GM21360 (cell line): ENCODE measurements at regions not wholly inside any gene's neighbourhood (a gene's known extent, or its start where the extent isn't known, plus 50 kb on each side); places are given as distances from the start of the nearest gene placed in this dataset.
"Not testable (repeated sequence)": the region's sequence is repeated elsewhere in the genome, so short reads cannot be mapped to it uniquely, and the experiment has no call there.

Experiments
- ATAC-seq: cut with Tn5 transposase; IDR thresholded peaks from one replicate; pipeline ENCODE4 v1.9.1; 2021; ENCODE audit warnings: mild to moderate bottlenecking, moderate library complexity; ENCODE audit not compliant: unreplicated experiment

DNA sequence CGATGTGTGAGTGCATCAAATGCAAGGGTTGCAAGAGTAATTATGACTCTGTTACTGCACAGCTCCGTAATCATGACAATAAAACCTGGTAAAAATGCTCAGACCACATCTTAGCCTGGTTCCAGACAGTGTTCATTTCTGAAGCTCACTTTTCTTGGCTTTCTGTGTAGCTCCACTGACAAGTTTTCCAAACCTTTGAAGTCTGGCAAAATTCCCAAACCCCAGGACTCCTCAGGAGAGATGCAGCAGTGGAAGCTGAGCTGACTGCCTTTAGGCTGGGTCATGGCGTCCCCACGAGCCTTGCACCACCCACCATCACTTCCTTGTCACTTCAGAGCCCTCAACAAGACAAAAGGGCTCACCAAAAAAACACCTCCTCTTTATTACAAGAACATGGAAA is 131.6 kb upstream of the TAS2R1 start:
- ATAC-seq = no peak

DNA sequence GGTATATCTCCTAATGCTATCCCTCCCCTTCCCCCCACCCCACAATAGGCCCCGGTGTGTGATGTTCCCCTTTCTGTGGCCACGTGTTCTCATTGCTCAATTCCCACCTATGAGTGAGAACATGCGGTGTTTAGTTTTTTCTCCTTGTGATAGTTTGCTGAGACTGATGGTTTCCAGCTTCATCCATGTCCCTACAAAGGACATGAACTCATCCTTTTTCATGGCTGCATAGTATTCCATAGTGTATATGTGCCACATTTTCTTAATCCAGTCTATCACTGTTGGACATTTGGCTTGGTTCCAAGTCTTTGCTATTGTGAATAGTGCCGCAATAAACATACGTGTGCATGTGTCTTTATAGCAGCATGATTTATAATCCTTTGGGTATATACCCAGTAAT is 122.5 kb upstream of the TAS2R1 start:
- ATAC-seq = not testable (repeated sequence)

DNA sequence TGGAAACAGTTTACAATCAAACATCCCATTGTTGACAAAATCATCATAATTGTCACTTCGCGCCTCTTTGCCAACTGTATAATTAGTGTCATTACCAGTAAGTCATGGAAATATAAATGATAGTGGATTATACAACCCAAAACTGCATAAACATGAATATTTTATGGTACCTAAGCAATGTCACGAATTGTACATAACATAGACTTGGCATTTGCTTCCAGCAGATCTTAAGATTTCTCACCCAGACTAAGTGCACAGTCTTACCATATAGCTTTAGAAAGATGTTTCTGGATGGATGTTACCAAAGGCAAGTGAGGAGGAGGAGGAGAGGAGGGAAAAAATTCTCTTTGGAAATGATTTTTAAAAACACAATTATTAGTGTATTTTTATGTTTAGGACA is 113.4 kb upstream of the TAS2R1 start:
- no peak for ATAC-seq

- ATAC-seq = no peak
These were observed 112.7 kb upstream of the TAS2R1 start for GRCh38 chr5:9742848-9743247.

DNA sequence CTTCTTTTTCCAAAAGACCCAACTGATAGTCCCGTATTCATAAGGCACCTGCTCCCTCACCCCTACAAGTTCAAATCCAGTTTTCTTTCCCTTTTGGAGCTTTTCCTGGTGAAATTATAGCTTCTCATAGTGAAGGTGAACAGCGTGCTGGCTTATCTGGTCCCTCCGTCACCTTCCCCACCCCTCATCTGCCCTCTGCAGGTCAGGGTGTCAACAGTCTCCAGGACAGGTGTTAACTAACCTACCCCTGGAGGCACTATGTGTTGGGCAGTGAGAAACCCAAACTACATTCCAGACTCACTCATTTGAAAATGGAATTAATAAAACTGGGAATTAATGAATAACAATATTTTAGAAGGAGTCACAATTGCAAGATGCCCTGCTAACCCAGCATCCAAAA is 109.0 kb upstream of the TAS2R1 start:
- ATAC-seq = no peak

DNA sequence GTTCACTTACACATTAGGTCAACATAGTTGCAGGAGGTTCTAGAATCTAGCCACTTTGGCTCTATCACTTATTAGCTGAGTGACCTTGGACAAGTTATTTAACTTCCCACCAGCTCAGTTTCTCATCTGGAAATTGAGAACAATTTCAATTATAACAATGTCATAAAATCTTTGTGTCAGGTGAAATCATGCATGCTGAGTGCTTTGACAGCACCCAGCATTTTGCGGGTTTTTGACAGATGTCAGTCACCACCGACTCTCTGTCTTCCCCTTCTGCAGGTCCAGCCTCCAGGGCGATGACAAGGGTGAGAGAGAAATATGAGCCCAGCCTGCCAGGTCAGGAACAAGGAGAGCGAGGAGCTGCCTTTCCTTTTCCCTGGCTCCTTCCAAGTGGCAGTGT is 107.1 kb upstream of the TAS2R1 start:
- no peak for ATAC-seq

GRCh38 chr5:9733486-9733885 is 103.3 kb upstream of the TAS2R1 start:
- no peak for ATAC-seq

DNA sequence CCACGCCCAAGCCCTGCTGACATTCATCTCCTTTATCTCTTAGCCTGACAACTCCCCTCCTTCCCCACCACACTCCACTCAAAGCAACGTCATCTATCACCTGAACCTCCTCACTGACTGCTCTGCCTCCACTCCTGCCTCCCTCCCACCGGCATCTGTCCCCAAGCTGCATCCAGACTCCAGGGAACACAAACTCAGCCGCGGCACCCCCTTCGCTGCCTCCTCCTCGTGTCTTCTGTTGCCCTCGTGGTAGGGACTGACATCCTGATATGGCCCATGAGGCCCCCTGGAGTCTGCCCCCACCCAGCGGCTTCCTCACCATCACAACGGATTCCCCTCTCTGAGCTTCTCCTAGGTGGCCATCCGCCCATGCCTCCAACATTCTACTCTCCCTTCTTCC is 101.0 kb upstream of the TAS2R1 start:
- ATAC-seq = no peak

GRCh38 chr5:9728261-9728660 is 98.1 kb upstream of the TAS2R1 start:
- ATAC-seq = no peak

GRCh38 chr5:9726931-9727330 is 96.8 kb upstream of the TAS2R1 start:
- ATAC-seq = no peak

GRCh38 chr5:9725265-9725664 is 95.1 kb upstream of the TAS2R1 start:
- not testable (repeated sequence) for ATAC-seq

- ATAC-seq = no peak
These were observed 94.6 kb upstream of the TAS2R1 start for GRCh38 chr5:9724707-9725106.

DNA sequence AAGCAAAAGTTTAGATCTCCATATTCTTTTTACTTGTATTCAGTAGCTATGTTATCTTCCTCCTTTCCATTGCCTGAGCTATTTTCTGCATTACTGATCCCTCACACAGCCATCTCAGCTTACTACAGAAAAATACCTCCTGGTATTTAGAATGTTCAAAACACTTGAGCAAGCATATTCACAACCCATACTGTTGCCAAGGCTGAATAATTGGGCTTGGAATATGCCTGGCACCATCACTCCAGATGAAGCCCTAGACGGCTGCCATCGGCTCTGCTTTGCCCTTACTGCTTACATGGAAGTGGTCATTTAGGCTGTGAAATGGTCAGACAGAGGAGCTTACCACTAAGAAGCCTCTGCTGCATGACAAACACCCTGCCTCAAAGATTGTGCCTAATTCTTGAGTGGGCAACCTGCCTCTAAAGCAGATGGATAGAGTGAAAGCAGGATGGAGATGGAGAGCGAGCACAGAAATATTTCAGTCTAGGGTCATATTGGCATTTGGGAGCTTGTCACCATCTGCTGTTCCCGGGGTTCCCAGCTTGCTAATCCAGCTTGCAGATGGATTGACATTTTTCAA is 92.5 kb upstream of the TAS2R1 start:
- no peak for ATAC-seq

DNA sequence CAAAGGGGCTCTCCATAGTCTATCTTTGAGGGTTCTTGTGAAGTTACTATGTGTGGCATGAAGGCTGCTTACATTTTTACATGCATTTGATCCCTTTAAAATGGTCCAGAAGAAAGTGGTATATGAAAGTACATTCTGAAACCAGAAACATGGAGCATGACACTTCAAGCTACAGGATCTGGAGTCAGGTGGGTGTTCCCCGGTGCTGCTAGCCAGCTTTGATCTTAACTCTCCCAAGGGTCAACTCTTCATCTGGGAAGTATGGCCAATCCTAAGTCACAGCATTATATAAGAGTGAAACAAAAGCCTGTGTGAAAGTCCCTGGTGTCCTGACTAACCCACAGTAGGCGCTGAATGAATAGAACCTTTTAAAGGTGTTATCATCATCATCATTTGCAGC is 91.0 kb upstream of the TAS2R1 start:
- no peak for ATAC-seq

- ATAC-seq = no peak
These were observed 90.2 kb upstream of the TAS2R1 start for GRCh38 chr5:9720361-9720760.

- peak; percentile 63 for ATAC-seq
These were observed 86.7 kb upstream of the TAS2R1 start for GRCh38 chr5:9716838-9717281.

DNA sequence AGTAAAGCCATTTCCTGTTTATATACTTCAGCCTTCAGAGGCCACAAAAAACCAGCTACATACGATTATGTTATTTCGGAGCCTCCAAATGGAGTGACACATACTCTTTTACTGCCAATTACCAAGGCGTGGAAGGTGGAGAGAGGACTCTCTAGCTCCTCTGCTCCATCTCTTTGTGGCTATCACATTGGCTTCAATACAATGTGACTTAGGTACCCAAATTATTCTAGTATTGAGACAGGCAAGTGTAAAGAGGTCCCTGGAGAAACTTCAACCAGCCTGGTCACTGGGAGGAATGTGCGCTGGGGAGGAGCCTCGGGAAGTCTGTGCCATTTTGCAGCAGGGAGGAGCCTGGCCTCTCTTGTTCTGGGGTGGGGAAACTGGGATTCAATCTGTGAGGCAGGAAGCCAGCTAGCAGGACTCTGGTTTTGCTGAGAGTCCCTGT is 85.8 kb upstream of the TAS2R1 start:
- ATAC-seq = no peak

GRCh38 chr5:9713959-9714586 is 83.9 kb upstream of the TAS2R1 start:
- no peak for ATAC-seq

DNA sequence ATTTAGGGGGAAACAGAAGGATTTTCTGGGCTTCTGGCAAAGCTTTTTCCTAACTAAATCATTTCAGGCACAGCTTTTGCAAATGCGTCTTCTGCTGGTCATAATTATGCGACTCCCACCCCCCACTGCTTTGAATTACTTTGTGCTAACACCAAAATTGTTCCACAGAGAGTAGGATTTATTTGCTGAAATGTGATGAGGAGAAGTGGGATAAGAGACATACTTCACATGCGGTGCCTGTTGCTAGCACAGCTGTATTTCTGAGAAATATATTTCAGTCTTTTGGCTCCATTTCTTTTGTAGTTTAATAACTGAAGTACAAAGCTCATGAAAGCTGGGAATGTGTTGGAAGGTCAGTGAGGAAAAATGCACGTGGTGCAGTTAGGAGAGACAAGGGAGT is 83.2 kb upstream of the TAS2R1 start:
- ATAC-seq = no peak

DNA sequence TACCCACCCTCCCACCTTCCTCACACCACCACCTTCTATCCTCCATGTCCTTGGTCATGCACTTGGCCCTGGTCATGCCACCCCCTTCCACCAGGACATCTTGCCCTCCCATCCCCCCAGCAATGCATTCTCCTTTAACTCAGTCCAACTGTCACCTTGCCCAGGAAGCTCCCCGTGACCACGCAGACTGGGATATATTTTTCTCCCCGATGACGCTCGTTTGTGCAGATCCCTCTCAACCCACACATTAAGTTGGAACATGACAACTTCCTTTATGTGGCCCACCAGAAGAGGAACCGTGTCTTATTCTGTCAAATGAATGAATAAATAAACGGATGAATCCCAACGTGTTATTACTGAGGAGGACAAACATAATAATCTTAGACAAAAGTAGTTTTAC is 82.8 kb upstream of the TAS2R1 start:
- no peak for ATAC-seq

GRCh38 chr5:9712506-9712905 is 82.4 kb upstream of the TAS2R1 start:
- no peak for ATAC-seq

DNA sequence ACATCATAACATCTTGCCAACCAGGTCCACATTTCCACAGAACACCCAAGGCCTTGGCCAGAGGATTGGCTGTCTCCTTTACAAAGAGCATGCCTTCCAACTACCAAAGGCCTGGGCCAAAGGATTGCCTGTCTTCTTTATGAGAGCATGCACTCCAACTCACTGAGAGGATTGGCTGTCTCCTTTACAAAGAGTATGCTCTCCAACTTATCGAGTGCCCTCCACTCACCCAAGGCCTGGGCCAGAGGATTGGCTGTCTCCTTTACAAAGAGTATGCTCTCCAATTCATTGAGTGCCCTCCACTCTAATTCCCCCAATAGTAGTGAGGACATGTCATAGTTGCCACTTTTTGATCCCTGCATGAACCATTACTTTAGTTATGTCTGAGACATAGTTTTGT is 79.9 kb upstream of the TAS2R1 start:
- no peak for ATAC-seq
